ENCODE measurements at regions not wholly inside any gene's neighbourhood (a gene's known extent, or its start where the extent isn't known, plus 50 kb on each side); places are given as distances from the start of the nearest gene placed in this dataset.

DNA sequence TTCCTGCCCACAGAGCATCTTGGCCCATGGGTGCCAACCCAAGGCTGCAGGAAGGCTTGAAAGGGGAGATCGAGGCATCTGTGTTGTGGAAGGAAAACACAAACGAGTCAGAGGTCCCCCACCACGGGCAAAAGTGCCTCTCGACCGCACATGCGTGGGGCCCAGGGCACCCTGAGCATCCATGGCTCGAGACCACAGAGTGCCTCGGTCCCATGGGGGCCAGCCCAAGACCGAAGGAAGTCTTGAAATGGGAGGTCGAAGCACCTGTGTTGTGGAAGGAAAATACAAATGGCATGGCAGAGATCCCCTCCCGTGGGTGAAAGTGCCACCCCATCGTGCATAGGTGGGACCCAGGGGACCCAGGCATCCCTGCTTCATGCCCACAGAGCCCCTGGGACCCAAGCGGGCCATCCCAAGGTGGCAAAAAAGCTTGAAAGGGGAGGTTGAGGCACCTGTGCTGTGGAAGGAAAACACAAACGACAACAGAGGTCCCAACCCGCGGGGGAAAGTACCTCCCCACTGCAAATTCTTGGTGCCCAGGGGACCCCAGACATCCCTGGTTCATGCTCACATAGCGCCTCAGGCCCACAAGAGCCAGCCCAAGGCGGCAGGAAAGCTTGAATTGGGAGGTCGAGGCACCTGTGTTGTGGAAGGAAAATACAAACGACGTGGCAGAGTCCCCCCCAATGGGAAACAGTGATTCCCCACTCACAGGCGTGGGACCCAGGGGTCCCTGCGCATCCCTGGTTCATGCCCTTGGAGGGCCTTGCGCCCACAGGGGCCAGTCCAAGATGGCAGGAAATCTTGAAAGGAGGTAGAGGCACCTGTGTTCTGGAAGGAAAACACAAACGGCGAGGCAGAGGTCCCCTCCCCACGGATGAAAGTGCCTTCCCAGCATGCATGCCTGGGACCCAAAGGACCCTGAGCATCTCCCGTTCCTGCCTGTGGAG is 373.0 kb downstream of the ALG10 start:
- no peak for DNase-seq (ENCODE audit: low read depth)

GRCh38 chr12:34396006-34396860 is 373.9 kb downstream of the ALG10 start:
- DNase-seq (ENCODE audit: low read depth): no peak

- DNase-seq (ENCODE audit: low read depth): no peak
Observed at GRCh38 chr12:34396861-34397590, 374.7 kb downstream of the ALG10 start.

DNA sequence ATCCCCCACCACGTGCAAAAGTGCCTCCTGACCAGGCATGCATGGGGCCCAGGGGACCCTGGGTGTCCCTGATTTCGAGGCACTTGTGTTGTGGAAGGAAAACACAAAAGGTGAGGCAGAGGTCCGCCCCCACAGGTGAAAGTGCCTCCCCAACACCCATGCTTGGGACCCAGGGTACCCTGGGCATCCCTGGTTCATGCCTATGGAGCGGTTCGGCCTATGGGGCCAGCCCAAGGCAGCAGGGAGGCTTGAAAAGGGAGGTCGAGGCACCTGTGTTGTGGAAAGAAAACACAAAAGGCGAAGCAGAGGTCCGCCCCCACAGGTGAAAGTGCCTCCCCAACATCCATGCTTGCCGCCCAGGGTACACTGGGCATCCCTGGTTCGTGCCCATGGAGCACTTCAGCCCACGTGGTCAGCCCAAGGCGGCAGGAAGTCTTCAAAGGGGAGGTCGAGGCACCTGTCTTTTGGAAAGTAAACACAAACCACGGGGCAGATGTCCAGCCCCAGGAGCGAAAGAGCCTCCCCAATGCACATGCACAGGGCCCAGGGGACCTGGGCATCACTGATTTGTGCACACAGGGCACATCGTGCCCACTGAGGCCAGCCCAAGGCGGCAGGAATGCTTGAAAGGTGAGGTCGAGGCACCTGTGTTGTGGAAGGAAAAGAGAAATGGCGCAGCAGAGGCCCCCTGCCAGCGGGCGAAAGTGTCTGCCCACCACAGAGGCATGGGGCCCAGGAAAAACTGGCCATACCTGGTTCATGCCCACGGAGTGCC is 375.5 kb downstream of the ALG10 start:
- DNase-seq (ENCODE audit: low read depth): no peak

GRCh38 chr12:34398366-34398705 is 376.0 kb downstream of the ALG10 start:
- no peak for DNase-seq (ENCODE audit: low read depth)

- DNase-seq (ENCODE audit: low read depth): no peak
Observed at GRCh38 chr12:34398706-34399630, 376.7 kb downstream of the ALG10 start.

DNA sequence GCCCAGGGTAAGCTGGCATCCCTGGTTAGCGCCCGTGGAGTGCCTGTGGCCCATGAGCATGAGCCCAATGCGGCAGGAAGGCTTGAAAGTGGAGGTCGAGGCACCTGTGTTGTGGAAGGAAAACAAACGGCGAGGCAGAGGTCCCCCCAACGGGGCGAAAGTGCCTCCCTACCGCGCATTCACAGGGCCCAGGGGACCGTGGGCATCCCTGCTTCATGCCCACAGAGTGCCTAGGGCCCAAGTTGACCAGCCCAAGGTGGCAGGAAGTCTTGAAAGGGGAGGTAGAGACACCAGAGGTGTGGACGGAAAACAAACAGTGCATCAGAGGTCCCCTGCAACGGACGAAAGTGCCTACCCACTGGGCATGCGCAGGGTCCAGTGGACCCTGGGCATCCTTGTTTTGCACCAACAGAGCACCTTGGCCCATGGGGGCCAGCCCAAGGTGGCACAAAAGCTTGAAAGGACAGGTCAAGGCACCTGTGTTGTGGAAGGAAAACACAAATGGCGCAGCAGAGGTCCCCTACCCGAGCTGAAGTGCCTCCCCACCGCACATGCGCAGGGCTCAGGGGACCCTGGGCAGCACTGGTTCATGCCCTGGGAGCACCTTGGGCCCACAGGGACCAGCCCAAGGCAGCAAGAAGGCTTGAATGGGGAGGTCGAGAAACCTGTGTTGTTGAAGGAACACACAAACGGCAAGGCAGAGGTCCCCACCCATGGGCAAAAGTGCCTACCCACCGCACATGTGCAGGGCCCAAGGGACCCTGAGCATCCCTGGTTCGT is 377.5 kb downstream of the ALG10 start:
- DNase-seq (ENCODE audit: low read depth): no peak

GRCh38 chr12:34400411-34400881 is 378.1 kb downstream of the ALG10 start:
- DNase-seq (ENCODE audit: low read depth): no peak

DNA sequence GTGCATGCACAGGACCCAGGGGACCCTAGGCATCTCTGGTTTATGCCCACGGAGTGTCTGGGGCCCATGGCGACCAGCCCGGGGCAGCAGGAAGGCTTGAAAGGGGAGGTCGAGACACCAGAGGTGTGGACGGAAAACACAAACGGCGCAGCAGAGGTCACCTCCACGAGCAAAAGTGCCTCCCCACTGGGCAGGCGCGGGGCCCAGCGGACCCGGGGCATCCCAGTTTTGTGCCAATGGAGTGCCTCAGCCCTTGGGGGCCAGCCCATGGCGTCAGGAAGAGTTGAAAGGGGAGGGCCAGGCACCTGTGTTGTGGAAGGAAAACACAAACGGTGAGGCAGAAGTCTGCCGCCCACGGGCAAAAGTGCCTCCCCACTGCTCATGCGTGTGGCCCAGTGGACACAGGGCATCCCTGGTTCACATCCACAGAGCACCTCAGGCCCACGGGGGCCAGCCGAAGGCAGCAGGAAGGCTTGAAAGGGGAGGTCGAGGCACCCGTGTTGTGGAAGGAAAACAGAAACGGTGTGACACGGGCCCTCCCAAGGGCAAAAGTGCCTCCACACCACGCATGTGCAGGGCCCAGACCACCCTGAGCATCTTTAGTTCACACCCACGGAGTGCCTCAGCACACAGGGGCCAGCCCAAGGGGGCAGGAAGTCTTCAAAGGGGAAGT is 378.8 kb downstream of the ALG10 start:
- no peak for DNase-seq (ENCODE audit: low read depth)

DNA sequence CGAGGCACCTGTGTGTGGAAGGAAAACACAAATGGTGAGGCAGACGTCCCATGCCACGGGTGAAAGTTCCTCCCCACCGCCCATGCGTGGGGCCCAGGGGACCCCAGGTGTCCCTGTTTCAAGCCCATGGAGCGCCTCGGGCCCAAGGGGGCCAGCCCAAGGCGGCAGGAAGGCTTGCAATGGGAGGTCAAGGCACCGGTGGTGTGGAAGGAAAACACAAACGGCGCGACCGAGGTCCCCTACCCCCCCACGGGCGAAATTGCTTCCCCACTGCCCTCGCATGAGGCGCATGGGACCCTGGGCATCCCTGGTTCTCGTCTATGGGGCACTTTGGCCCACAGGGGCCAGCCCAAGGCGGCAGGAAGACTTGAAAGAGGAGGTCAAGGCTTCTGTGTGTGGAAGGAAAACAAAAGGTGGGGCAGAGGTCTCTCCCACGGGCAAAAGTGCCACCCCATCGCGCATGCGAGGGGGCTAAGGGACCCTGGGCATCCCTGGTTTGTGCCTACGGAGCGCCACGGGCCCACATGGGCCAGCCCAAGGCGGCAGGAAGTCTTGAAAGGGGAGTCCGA is 379.4 kb downstream of the ALG10 start:
- no peak for DNase-seq (ENCODE audit: low read depth)

DNA sequence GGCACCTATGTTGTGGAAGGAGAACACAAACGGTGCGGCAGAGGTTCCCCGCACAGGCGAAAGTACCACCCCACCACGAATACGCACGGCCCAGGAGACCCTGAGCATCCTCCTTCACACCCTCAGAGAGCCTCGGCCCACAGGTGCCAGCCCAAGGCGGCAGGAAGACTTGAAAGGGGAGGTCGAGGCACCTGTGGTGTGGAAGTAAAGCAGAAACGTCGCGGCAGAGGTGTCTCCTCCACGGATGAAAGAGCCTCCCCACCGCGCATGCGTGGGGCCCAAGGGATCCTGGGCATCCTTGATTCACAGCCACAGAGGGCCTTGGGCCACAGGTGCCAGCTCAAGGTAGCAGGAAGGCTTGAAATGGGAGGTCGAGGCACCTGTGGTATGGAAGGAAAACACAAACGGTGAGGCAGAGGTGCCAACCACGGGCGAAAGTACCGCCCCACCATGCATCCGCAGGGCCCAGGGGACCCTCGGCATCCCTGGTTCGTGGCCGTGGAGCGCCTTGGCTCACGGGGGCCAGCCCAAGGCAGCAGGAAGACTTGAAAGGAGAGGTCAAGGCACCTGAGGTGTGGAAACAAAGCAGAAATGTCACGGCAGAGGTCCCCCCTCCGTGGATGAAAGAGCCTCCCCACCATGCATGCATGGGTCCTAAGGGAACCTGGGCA is 380.1 kb downstream of the ALG10 start:
- no peak for DNase-seq (ENCODE audit: low read depth)

DNA sequence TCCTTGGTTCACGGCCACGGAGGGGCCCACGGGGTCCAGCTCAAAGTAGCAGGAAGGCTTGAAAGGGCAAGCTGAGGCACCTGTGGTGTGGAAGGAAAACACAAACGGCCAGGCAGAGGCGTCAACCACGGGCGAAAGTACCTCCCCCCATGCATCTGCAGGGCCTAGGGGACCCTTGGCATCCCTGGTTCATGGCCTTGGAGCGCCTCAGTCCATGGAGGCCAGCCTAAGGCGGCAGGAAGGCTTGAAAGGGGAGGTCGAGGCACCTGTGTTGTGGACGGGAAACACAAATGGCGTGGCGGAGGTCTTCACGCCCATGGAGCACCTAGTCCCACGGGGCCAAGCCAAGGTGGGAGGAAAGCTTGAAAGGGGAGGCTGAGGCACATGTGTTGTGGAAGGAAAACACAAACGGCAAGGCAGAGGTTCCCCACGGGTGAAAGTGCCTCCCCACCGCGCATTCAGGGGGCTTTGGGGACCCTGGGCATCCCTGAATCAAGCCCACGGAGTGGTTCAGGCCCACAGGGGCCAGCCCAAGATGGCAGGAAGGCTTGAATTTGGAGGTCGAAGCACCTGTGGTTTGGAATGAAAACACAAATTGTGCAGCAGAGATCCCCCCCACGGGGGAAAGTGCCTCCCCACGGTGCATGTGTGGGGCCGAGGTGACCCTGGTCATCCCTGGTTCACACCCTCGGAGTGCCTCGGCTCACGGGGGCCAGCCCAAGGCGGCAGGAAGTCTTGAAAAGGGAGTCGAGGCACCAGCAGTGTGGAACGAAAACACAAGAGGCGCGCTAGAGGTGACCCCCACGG is 380.8 kb downstream of the ALG10 start:
- DNase-seq (ENCODE audit: low read depth): no peak

- DNase-seq (ENCODE audit: low read depth): no peak
Observed at GRCh38 chr12:34403706-34404376, 381.5 kb downstream of the ALG10 start.

GRCh38 chr12:34404377-34405285 is 382.3 kb downstream of the ALG10 start:
- no peak for DNase-seq (ENCODE audit: low read depth)

Data from activated T-cell treated with anti-CD3 and anti-CD28 coated beads for 24 hours (primary cell).